SK-N-SH (cell line): ENCODE measurements at regions not wholly inside any gene's neighbourhood (a gene's known extent, or its start where the extent isn't known, plus 50 kb on each side); places are given as distances from the start of the nearest gene placed in this dataset.

ENCODE experiments used
- CTCF ChIA-PET: fragments of 300-600, 350-600 bp; formaldehyde crosslinking; extraction: SDS; loops from one replicate; lab custom pipeline; 2021; lab: Yijun Ruan, JAX
- POLR2A ChIA-PET: fragments of 350-600 bp; sonication (Branson Sonifier 250); formaldehyde crosslinking; extraction: SDS; loops from one replicate; lab custom pipeline; 2020; ENCODE audit warnings: antibody characterized with exemption, inconsistent platforms; lab: Yijun Ruan, JAX
- DNase-seq: peaks from one replicate; pipeline ENCODE4 v3.0.0; 2012
- H2AFZ ChIP-seq: fragments of 200-600 bp; sonication (generic); 2 replicates; pipeline ENCODE4 v1.8.1; 2016; ENCODE audit warnings: antibody characterized with exemption, mild to moderate bottlenecking, low read depth
- H3F3A ChIP-seq: fragments of 200-600 bp; sonication (generic); replicated peaks from 2 replicates; pipeline ENCODE3; 2016; ENCODE audit warnings: antibody characterized with exemption, mild to moderate bottlenecking; ENCODE audit not compliant: insufficient read depth
- H3K27ac ChIP-seq, 2 experiments: fragments of 200-500 bp in 1 of 2; fragments of 200-600 bp in 1 of 2; sonication (Bioruptor generic) in 1 of 2; sonication (generic), shearing (Covaris generic) in 1 of 2; 2 replicates each; pipeline versions ENCODE4 v1.5.1 to v1.6.1; 2014 to 2016; ENCODE audit warnings: low read depth in 2 of 2, inconsistent platforms in 1 of 2, low read length in 1 of 2, mild to moderate bottlenecking in 1 of 2, mixed read lengths in 1 of 2
- H3K27me3 ChIP-seq: fragments of 200-600 bp; sonication (generic), shearing (Covaris generic); 2 replicates; pipeline ENCODE4 v1.6.1; 2016; ENCODE audit warnings: mixed run types; ENCODE audit not compliant: insufficient read depth
- H3K36me3 ChIP-seq, 2 experiments: fragments of 200-500 bp in 1 of 2; fragments of 200-600 bp in 1 of 2; sonication (Bioruptor generic) in 1 of 2; sonication (generic) in 1 of 2; replicated peaks in 1 of 2; 2 replicates each; pipeline versions ENCODE3 to v1.5.1; 2014 to 2016; ENCODE audit warnings: low read length in 1 of 2, mild to moderate bottlenecking in 1 of 2; ENCODE audit not compliant: insufficient read depth in 2 of 2, control insufficient read depth in 1 of 2
- H3K4me1 ChIP-seq, 2 experiments: fragments of 200-500 bp in 1 of 2; fragments of 200-600 bp in 1 of 2; sonication (Bioruptor generic) in 1 of 2; sonication (generic), shearing (Covaris generic) in 1 of 2; 2 replicates each; pipeline versions ENCODE4 v1.5.1 to v1.6.1; 2014 to 2016; ENCODE audit warnings: low read depth in 1 of 2, low read length in 1 of 2, mixed run types in 1 of 2; ENCODE audit not compliant: insufficient read depth in 2 of 2, control insufficient read depth in 1 of 2
- H3K4me2 ChIP-seq: fragments of 200-600 bp; sonication (generic), shearing (Covaris generic); 2 replicates; pipeline ENCODE4 v1.6.1; 2017; ENCODE audit warnings: mixed run types
- H3K4me3 ChIP-seq, 2 experiments: fragments of 200-500 bp in 1 of 2; fragments of 200-600 bp in 1 of 2; sonication (Bioruptor generic) in 1 of 2; sonication (generic), shearing (Covaris generic) in 1 of 2; 2 replicates each; pipeline versions ENCODE4 v1.5.1 to v1.8.1; 2014 to 2016; ENCODE audit warnings: low read depth in 2 of 2, inconsistent platforms in 1 of 2, low read length in 1 of 2, mild to moderate bottlenecking in 1 of 2, mixed read lengths in 1 of 2, moderate library complexity in 1 of 2
- H3K79me2 ChIP-seq: fragments of 200-600 bp; sonication (generic); 2 replicates; pipeline ENCODE4 v1.8.1; 2017; ENCODE audit warnings: mild to moderate bottlenecking; ENCODE audit not compliant: insufficient read depth
- H3K9ac ChIP-seq: fragments of 200-600 bp; sonication (generic); 2 replicates; pipeline ENCODE4 v1.6.1; 2017; ENCODE audit warnings: mixed run types
- H3K9me2 ChIP-seq: fragments of 200-600 bp; sonication (generic); 2 replicates; pipeline ENCODE4 v1.6.1; 2017; ENCODE audit warnings: mixed run types
- H3K9me3 ChIP-seq: fragments of 200-600 bp; sonication (generic); 2 replicates; pipeline ENCODE4 v1.6.1; 2017; ENCODE audit warnings: mixed run types, mild to moderate bottlenecking, moderate library complexity
- H4K20me1 ChIP-seq: fragments of 200-600 bp; sonication (generic); 2 replicates; pipeline ENCODE4 v1.6.1; 2017; ENCODE audit warnings: mild to moderate bottlenecking, mixed run types; ENCODE audit not compliant: insufficient read depth
- CTCF ChIP-seq: fragments of 200-600 bp; sonication (generic); IDR thresholded peaks from 2 replicates; pipeline ENCODE4 v1.6.1; 2017; ENCODE audit warnings: antibody characterized with exemption, mild to moderate bottlenecking, moderate library complexity
- ELF1 ChIP-seq: IDR thresholded peaks from 2 replicates; pipeline ENCODE4 v1.4.0; 2012
- EP300 ChIP-seq, 2 experiments: IDR thresholded peaks; 2 replicates each; pipeline versions ENCODE4 v1.4.0 to v1.6.1; 2012; ENCODE audit warnings: borderline replicate concordance in 1 of 2, low read depth in 1 of 2, low read length in 1 of 2
- FOSL2 ChIP-seq: IDR thresholded peaks from 2 replicates; pipeline ENCODE4 v1.4.0; 2012; ENCODE audit warnings: low read depth, mild to moderate bottlenecking, moderate library complexity, borderline replicate concordance
- FOXM1 ChIP-seq: IDR thresholded peaks from 2 replicates; pipeline ENCODE4 v1.4.0; 2012; ENCODE audit warnings: low read depth, mild to moderate bottlenecking
- GABPA ChIP-seq: IDR thresholded peaks from 2 replicates; pipeline ENCODE4 v1.4.0; 2012; ENCODE audit warnings: low read depth, mild to moderate bottlenecking
- GATA2 ChIP-seq: sonication (generic); formaldehyde crosslinking; IDR thresholded peaks from 2 replicates; pipeline ENCODE4 v1.5.0; 2020; ENCODE audit warnings: mild to moderate bottlenecking, missing genetic modification reagents
- JUND ChIP-seq: IDR thresholded peaks from 2 replicates; pipeline ENCODE4 v1.4.0; 2012
- NFIC ChIP-seq: IDR thresholded peaks from 2 replicates; pipeline ENCODE4 v1.4.0; 2012; ENCODE audit warnings: borderline replicate concordance
- NRF1 ChIP-seq: IDR thresholded peaks from 2 replicates; pipeline ENCODE4 v1.6.1; 2012; ENCODE audit warnings: low read depth, mild to moderate bottlenecking, low read length
- POLR2AphosphoS5 ChIP-seq: IDR thresholded peaks from 2 replicates; pipeline ENCODE4 v1.6.1; 2012; ENCODE audit warnings: low read depth, low read length
- TAF1 ChIP-seq: IDR thresholded peaks from 2 replicates; pipeline ENCODE4 v1.6.1; 2012; ENCODE audit warnings: low read depth, mild to moderate bottlenecking, low read length, moderate library complexity, borderline replicate concordance
- TCF12 ChIP-seq: IDR thresholded peaks from 2 replicates; pipeline ENCODE4 v1.4.0; 2012
- USF2 ChIP-seq: fragments of 150-350 bp; IDR thresholded peaks from 2 replicates; pipeline ENCODE4 v1.6.1; 2017; ENCODE audit warnings: antibody characterized with exemption, low read length, low read depth, borderline replicate concordance
- WGBS: methylation state at CpG from one replicate; pipeline ENCODE4 v1.1.6; 2017; ENCODE audit warnings: low lambda C conversion rate; 5-methylcytosine and 5-hydroxymethylcytosine counted together
- TF ChIP-seq, protein P1 (sequence below): fragments of 150-350 bp; IDR thresholded peaks from 2 replicates; pipeline ENCODE4 v1.6.1; 2016; ENCODE audit warnings: mild to moderate bottlenecking, low read depth, low read length
- TF ChIP-seq, protein P2 (sequence below): IDR thresholded peaks from 2 replicates; pipeline ENCODE4 v1.4.0; 2012; ENCODE audit warnings: low read depth, borderline replicate concordance
- TF ChIP-seq, protein P3 (sequence below): IDR thresholded peaks from 2 replicates; pipeline ENCODE4 v1.4.0; 2012; ENCODE audit warnings: low read depth, borderline replicate concordance
- TF ChIP-seq, protein P4 (sequence below): IDR thresholded peaks from 2 replicates; pipeline ENCODE4; 2012

DNA sequence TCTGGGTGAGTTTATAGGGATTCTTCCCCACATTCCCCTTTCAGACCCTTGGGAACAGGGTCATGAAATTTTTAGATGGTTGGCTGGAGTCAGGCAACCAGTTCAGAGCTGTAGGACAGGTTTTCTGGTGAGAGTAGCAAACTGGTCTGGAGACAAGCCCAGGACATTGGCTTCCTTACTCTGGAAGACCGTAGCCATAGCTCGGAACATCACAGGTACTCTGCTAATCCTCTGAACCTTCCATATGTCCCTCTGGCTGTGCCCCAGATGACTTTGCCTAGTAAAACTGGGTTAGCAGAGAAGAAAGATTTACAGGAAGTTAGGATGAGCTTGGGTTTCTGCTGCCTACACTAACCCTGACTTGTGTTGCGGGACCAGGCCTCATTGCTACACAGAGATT lies 104.5 kb upstream of the MKLN1 start:
- ChIA-PET CTCF (interaction anchor here (0.8 kb wide), 1 partner anchor 37 kb away, joined by 3 read pairs; no protein-coding TSS in a partner anchor), POLR2A (no interaction called here)
- H3F3A ChIP-seq: no peaks in the 10 kb centered on the region
- WGBS: 86% methylated on average over 3 of the region's 3 CpGs
- no peaks in the 10 kb centered on the region for H3K36me3 ChIP-seq
- H3K4me2 ChIP-seq: no peak overlapping the region
- H4K20me1 ChIP-seq: no peaks in the 10 kb centered on the region
- TF ChIP-seq JUND: no peak
- TF ChIP-seq GABPA: no peak
- TF ChIP-seq EP300 (IDR thresholded peaks at IDR 0.05; ENCODE audit: borderline replicate concordance in 1 of 2, low read depth in 1 of 2, low read length in 1 of 2): no peak
- TF ChIP-seq NFIC: no peak
- no peak for TF ChIP-seq CTCF
- TF ChIP-seq TCF12: no peak
- TF ChIP-seq TAF1: no peak
- TF ChIP-seq, protein P1, sequence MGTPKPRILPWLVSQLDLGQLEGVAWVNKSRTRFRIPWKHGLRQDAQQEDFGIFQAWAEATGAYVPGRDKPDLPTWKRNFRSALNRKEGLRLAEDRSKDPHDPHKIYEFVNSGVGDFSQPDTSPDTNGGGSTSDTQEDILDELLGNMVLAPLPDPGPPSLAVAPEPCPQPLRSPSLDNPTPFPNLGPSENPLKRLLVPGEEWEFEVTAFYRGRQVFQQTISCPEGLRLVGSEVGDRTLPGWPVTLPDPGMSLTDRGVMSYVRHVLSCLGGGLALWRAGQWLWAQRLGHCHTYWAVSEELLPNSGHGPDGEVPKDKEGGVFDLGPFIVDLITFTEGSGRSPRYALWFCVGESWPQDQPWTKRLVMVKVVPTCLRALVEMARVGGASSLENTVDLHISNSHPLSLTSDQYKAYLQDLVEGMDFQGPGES: no peak
- no peaks in the 10 kb centered on the region for H3K9me2 ChIP-seq
- H2AFZ ChIP-seq: no peak overlapping the region
- H3K4me3 ChIP-seq: no peak overlapping the region
- no peak overlapping the region for H3K27ac ChIP-seq
- no peak for DNase-seq
- H3K9me3 ChIP-seq: no peaks in the 10 kb centered on the region
- no peak overlapping the region for H3K9ac ChIP-seq
- peaks cover 0 to 2% of the 10 kb centered on the region in 2 experiments; a peak in 1 of 4 replicates for H3K4me1 ChIP-seq
- H3K27me3 ChIP-seq: no peaks in the 10 kb centered on the region
- H3K79me2 ChIP-seq: no peaks in the 10 kb centered on the region

DNA sequence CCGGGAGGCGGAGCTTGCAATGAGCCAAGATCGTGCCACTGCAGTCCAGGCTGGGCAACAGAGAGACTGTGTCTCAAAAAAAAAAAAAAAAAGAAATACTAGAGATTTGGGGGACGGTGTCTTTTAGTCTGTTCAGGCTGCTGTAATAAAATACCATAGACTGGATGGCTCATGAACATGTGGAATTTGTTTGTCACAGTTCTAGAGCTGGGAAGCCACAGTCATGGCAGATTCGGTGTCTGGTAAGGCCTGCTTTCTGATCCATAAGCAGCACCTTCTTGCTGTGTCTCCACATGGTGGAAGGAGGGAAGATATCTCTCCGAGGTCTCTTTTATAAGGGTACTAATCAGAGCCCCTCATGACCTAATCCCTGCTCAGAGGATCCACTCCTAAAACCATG lies 102.7 kb upstream of the MKLN1 start:
- ChIA-PET POLR2A (no interaction called here), CTCF (interaction anchor here (0.7 kb wide), 1 partner anchor 10 kb away, joined by 3 read pairs; no protein-coding TSS in a partner anchor)
- H3K4me3 ChIP-seq: no peak overlapping the region
- no peaks in the 10 kb centered on the region for H3K36me3 ChIP-seq
- no peaks in the 10 kb centered on the region for H3F3A ChIP-seq
- H3K27me3 ChIP-seq: no peaks in the 10 kb centered on the region
- H4K20me1 ChIP-seq: no peaks in the 10 kb centered on the region
- H3K4me2 ChIP-seq: no peak overlapping the region
- WGBS: 92% methylated on average over 6 of the region's 6 CpGs
- H3K4me1 ChIP-seq: peaks cover 0 to 2% of the 10 kb centered on the region in 2 experiments; a peak in 1 of 4 replicates
- H3K9ac ChIP-seq: no peak overlapping the region
- DNase-seq: no peak
- no peak overlapping the region for H2AFZ ChIP-seq
- H3K79me2 ChIP-seq: no peaks in the 10 kb centered on the region
- H3K9me3 ChIP-seq: no peaks in the 10 kb centered on the region
- H3K9me2 ChIP-seq: no peaks in the 10 kb centered on the region
- H3K27ac ChIP-seq: no peak overlapping the region
- no peak for TF ChIP-seq NRF1
- TF ChIP-seq FOXM1: no peak
- TF ChIP-seq, protein P2, sequence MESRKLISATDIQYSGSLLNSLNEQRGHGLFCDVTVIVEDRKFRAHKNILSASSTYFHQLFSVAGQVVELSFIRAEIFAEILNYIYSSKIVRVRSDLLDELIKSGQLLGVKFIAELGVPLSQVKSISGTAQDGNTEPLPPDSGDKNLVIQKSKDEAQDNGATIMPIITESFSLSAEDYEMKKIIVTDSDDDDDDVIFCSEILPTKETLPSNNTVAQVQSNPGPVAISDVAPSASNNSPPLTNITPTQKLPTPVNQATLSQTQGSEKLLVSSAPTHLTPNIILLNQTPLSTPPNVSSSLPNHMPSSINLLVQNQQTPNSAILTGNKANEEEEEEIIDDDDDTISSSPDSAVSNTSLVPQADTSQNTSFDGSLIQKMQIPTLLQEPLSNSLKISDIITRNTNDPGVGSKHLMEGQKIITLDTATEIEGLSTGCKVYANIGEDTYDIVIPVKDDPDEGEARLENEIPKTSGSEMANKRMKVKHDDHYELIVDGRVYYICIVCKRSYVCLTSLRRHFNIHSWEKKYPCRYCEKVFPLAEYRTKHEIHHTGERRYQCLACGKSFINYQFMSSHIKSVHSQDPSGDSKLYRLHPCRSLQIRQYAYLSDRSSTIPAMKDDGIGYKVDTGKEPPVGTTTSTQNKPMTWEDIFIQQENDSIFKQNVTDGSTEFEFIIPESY: no peak
- TF ChIP-seq USF2: no peak
- TF ChIP-seq FOSL2: no peak
- TF ChIP-seq, protein P3, sequence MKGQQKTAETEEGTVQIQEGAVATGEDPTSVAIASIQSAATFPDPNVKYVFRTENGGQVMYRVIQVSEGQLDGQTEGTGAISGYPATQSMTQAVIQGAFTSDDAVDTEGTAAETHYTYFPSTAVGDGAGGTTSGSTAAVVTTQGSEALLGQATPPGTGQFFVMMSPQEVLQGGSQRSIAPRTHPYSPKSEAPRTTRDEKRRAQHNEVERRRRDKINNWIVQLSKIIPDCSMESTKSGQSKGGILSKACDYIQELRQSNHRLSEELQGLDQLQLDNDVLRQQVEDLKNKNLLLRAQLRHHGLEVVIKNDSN: no peak
- TF ChIP-seq ELF1: no peak
- no peak for TF ChIP-seq TAF1
- TF ChIP-seq GABPA: no peak
- TF ChIP-seq POLR2AphosphoS5: no peak
- TF ChIP-seq, protein P4, sequence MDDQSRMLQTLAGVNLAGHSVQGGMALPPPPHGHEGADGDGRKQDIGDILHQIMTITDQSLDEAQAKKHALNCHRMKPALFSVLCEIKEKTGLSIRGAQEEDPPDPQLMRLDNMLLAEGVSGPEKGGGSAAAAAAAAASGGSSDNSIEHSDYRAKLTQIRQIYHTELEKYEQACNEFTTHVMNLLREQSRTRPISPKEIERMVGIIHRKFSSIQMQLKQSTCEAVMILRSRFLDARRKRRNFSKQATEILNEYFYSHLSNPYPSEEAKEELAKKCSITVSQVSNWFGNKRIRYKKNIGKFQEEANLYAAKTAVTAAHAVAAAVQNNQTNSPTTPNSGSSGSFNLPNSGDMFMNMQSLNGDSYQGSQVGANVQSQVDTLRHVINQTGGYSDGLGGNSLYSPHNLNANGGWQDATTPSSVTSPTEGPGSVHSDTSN: no peak
- TF ChIP-seq CTCF: no peak
- TF ChIP-seq GATA2 (CRISPR knock-in tag): no peak
